ENCODE measurements at regions not wholly inside any gene's neighbourhood (a gene's known extent, or its start where the extent isn't known, plus 50 kb on each side); places are given as distances from the start of the nearest gene placed in this dataset.

- Histone ChIP-seq H3K36me3 (ENCODE audit: insufficient read depth, low read length) (no peaks in the 10 kb centered on the region), H3K9me2 (ENCODE audit: insufficient read depth, low read length) (no peaks in the 10 kb centered on the region), H4K20me1 (ENCODE audit: insufficient read depth) (no peaks in the 10 kb centered on the region), H3K27me3 (ENCODE audit: insufficient read depth, low read depth, low read length) (no peaks in the 10 kb centered on the region), H3F3A (ENCODE audit: insufficient read depth, low read length, poor library complexity, severe bottlenecking) (no peaks in the 10 kb centered on the region), H3K4me2 (ENCODE audit: low read length) (no peak overlapping the region), H3K9ac (ENCODE audit: low read length) (no peak overlapping the region), H3K27ac (ENCODE audit: low read length) (no peak overlapping the region), H2AFZ (ENCODE audit: low read depth, low read length) (no peak overlapping the region), H3K4me3 (ENCODE audit: low read length) (no peak overlapping the region), H3K79me2 (replicated peaks; ENCODE audit: insufficient read depth, low read length) (no peaks in the 10 kb centered on the region), H3K9me3 (ENCODE audit: low read length) (no peaks in the 10 kb centered on the region)
- TF ChIP-seq MXI1 (conservative IDR thresholded peaks at IDR 0.05; ENCODE audit: poor library complexity, severe bottlenecking) (no peak), RAD21 (conservative IDR thresholded peaks at IDR 0.05) (no peak), POLR2AphosphoS5 (IDR thresholded peaks at IDR 0.05) (no peak), SMC3 (conservative IDR thresholded peaks at IDR 0.05; ENCODE audit: poor library complexity) (no peak), EP300 (conservative IDR thresholded peaks at IDR 0.05; ENCODE audit: poor library complexity, severe bottlenecking) (no peak), EZH2 (IDR thresholded peaks at IDR 0.05; ENCODE audit: borderline replicate concordance, insufficient read depth, low read length, poor library complexity, severe bottlenecking) (no peak), CTCF (IDR thresholded peaks at IDR 0.05; ENCODE audit: poor library complexity, severe bottlenecking) (no peak)
Measured at GRCh38 chr7:156145184-156145583, 332.9 kb upstream of the SHH start.

- Histone ChIP-seq H3K4me3 (ENCODE audit: low read length) (no peak overlapping the region), H2AFZ (ENCODE audit: low read depth, low read length) (no peak overlapping the region), H3K9me3 (ENCODE audit: low read length) (no peaks in the 10 kb centered on the region), H3K9ac (ENCODE audit: low read length) (no peak overlapping the region), H3K27ac (ENCODE audit: low read length) (no peak overlapping the region), H4K20me1 (ENCODE audit: insufficient read depth) (no peaks in the 10 kb centered on the region), H3K27me3 (ENCODE audit: insufficient read depth, low read depth, low read length) (no peaks in the 10 kb centered on the region), H3K4me2 (ENCODE audit: low read length) (no peak overlapping the region), H3K79me2 (replicated peaks; ENCODE audit: insufficient read depth, low read length) (no peaks in the 10 kb centered on the region), H3K36me3 (ENCODE audit: insufficient read depth, low read length) (no peaks in the 10 kb centered on the region), H3K9me2 (ENCODE audit: insufficient read depth, low read length) (no peaks in the 10 kb centered on the region), H3F3A (ENCODE audit: insufficient read depth, low read length, poor library complexity, severe bottlenecking) (no peaks in the 10 kb centered on the region)
- no peak for TF ChIP-seq EP300 (conservative IDR thresholded peaks at IDR 0.05; ENCODE audit: poor library complexity, severe bottlenecking)
- no peak for TF ChIP-seq SMC3 (conservative IDR thresholded peaks at IDR 0.05; ENCODE audit: poor library complexity)
- no peak for TF ChIP-seq RAD21 (conservative IDR thresholded peaks at IDR 0.05)
- no peak for TF ChIP-seq MXI1 (conservative IDR thresholded peaks at IDR 0.05; ENCODE audit: poor library complexity, severe bottlenecking)
- TF ChIP-seq EZH2 (IDR thresholded peaks at IDR 0.05; ENCODE audit: borderline replicate concordance, insufficient read depth, low read length, poor library complexity, severe bottlenecking): no peak
- no peak for TF ChIP-seq TAF1 (IDR thresholded peaks at IDR 0.05; ENCODE audit: low read depth)
- TF ChIP-seq POLR2AphosphoS5 (IDR thresholded peaks at IDR 0.05): no peak
- TF ChIP-seq CTCF (IDR thresholded peaks at IDR 0.05; ENCODE audit: poor library complexity, severe bottlenecking): no peak
Measured at GRCh38 chr7:156143683-156144082, 331.4 kb upstream of the SHH start.

GRCh38 chr7:156143158-156143557, 330.9 kb upstream of the SHH start:
- Histone ChIP-seq H3K36me3 (ENCODE audit: insufficient read depth, low read length) (no peaks in the 10 kb centered on the region), H3K27me3 (ENCODE audit: insufficient read depth, low read depth, low read length) (no peaks in the 10 kb centered on the region), H2AFZ (ENCODE audit: low read depth, low read length) (no peak overlapping the region), H3K27ac (ENCODE audit: low read length) (no peak overlapping the region), H3K4me3 (ENCODE audit: low read length) (no peak overlapping the region), H3F3A (ENCODE audit: insufficient read depth, low read length, poor library complexity, severe bottlenecking) (no peaks in the 10 kb centered on the region), H3K79me2 (replicated peaks; ENCODE audit: insufficient read depth, low read length) (no peaks in the 10 kb centered on the region), H4K20me1 (ENCODE audit: insufficient read depth) (no peaks in the 10 kb centered on the region), H3K9me3 (ENCODE audit: low read length) (no peaks in the 10 kb centered on the region), H3K4me2 (ENCODE audit: low read length) (no peak overlapping the region), H3K9me2 (ENCODE audit: insufficient read depth, low read length) (no peaks in the 10 kb centered on the region), H3K9ac (ENCODE audit: low read length) (no peak overlapping the region)
- TF ChIP-seq SMC3 (conservative IDR thresholded peaks at IDR 0.05; ENCODE audit: poor library complexity): no peak
- no peak for TF ChIP-seq RAD21 (conservative IDR thresholded peaks at IDR 0.05)
- TF ChIP-seq CTCF (IDR thresholded peaks at IDR 0.05; ENCODE audit: poor library complexity, severe bottlenecking): no peak
- TF ChIP-seq TAF1 (IDR thresholded peaks at IDR 0.05; ENCODE audit: low read depth): no peak
- no peak for TF ChIP-seq REST (IDR thresholded peaks at IDR 0.05; ENCODE audit: borderline replicate concordance)
- no peak for TF ChIP-seq MXI1 (conservative IDR thresholded peaks at IDR 0.05; ENCODE audit: poor library complexity, severe bottlenecking)
- no peak for TF ChIP-seq EZH2 (IDR thresholded peaks at IDR 0.05; ENCODE audit: borderline replicate concordance, insufficient read depth, low read length, poor library complexity, severe bottlenecking)
- no peak for TF ChIP-seq EP300 (conservative IDR thresholded peaks at IDR 0.05; ENCODE audit: poor library complexity, severe bottlenecking)
- TF ChIP-seq POLR2AphosphoS5 (IDR thresholded peaks at IDR 0.05): no peak

All from neural cell (in vitro differentiated cells).